GM21529 (cell line): ENCODE measurements at regions not wholly inside any gene's neighbourhood (a gene's known extent, or its start where the extent isn't known, plus 50 kb on each side); places are given as distances from the start of the nearest gene placed in this dataset.

ENCODE experiments used
- ATAC-seq: cut with Tn5 transposase; IDR thresholded peaks from one replicate; pipeline ENCODE4 v1.9.1; 2021; ENCODE audit not compliant: unreplicated experiment

DNA sequence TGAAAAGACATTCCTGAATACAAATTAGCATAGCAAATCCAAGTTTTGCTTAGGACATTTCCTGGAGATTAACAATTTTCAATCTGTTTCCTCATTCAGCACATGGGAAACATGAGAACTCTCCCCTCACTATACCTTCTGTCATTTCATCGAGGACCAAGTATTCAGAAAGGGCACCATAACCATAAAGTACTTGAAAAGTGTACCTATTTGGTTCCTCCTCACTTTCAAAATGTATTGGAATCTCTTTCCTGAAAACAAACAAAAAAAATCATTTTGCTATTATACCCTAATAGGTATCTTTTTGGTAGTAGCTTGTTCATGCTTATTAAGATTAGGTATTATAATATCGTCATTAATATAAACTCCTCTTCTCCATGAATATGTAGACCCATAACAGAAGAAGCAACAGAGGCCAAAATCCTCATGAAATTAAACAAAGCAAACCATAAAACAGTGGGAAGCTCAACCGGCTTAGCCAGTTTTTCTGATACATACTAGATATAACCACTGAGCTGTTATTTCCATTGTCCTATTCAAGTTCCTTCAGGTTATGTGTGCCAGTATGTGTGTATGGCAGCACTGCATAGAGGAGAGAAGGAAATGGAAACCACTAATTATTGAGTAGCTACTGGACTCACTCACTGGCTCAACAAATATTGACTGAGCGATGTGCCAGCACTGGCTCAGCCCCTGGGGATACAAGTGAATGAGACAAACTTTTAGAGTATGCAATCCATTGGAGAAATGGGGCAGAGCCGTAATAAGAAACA lies 274.0 kb downstream of the MAFB start:
- no peak for ATAC-seq

DNA sequence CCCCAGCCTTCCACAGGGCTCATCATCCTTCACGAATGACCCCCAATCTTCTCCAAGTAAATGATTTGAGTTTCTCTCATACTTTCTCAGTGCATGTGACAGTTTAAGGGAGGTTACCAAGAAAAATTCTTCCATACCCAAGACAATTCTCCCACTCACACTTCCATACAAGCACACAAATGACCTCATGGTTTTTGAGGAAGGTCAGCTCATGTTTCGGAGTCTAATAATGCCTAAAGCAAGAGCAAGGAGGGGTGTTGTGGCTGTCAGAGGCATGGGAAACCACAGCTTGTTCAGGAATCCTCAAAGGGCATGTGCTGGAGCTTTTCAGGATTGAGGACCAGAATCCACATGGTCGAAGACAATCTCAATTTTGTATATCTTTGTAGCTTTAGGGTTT lies 279.0 kb downstream of the MAFB start:
- ATAC-seq, result no peak

DNA sequence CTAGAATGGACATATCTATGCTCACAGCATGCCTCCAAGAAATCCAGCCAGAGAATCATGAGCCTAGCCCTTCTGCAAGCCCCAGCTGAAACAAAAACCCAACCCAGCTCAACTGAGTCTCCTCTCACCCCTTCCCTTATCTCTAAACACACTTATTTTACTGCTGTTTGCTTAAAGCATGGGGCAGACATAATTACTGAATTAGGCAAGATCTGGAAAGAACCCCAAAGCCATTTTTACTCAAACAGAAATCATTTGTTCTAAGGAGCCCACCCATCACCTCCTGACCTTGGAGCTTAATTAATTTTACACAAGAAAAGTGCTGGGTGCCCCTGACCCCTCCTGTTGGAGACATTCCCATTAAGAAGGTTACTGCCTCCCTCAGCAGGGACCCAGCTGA lies 291.6 kb downstream of the MAFB start:
- ATAC-seq, result no peak

DNA sequence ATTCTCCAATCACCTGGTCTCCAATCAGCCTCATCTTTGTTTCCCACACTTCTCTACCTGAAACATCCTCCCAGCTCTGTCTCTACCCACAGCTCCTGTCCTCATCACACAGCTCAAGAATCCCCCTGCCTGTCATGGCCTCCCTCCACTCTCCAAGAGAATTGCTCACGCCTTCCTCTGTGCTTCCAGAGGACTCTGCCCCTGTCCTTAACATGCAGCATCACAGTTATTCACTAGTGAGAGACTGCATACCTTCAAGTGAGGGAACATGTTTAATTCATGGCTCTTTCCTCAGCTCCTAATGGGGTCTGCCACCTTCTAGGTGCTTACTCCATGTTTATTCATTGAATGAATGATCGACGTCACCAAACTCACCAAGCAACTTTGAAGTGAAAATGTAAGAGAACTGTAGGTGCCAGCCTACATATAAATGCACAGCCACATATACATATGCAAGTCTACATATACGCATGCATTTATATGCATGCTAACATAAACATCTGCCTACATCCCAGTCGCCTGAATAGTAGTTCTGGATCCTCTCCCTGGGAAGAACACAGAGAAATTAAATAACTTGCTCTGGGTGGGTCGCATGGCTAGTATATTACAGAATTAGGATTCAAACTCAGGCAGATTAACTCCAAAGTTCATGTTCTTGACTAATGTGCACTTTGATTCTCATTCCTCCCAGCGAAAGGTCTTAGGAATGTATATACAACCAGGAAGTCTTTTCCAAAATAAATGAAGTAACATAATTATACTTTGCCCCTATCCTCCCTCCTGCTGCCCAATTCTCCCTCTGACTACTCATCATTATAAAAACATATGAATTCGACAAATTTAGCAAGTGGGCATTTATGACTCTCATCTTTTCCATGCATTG lies 295.6 kb downstream of the MAFB start:
- ATAC-seq, result no peak

DNA sequence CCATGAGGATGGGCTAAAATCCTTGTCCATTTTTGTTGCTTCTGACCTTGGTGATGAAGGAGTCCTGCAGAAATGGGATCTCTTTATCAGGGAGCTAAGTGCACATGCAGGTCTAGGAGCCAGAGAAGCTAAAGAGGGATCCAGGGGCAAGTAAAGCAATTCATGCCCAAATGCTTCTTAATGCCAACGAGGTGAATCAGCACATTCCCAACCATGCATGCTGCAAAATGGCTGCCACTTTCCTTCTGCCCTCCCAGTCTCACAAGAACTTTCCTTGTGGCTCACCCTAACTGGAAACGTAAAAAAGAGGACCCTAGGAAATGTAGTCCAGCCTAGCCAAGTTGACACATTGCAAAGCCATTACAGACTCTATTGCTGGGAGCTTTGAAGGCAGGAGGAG lies 298.4 kb downstream of the MAFB start:
- no peak for ATAC-seq

DNA sequence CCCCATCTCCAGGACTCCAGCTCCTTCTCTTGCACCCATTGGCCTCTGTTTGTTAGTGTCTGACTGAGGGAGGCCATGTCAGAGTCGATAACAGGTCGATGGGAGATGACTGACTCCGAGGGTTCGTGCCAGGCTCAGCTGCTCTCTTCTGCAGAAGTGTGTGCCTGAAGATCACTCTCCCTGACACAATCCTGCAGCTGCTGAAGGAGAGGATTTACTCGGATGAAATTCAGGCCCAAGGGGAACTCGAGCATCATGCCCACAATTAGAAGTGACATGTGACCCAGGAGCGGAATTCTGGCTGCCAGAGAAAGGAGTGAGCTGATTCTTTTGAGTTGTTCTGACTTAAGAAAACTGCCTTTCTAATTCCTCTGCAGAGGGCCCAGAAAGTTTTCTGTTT lies 318.2 kb downstream of the MAFB start:
- no peak for ATAC-seq

DNA sequence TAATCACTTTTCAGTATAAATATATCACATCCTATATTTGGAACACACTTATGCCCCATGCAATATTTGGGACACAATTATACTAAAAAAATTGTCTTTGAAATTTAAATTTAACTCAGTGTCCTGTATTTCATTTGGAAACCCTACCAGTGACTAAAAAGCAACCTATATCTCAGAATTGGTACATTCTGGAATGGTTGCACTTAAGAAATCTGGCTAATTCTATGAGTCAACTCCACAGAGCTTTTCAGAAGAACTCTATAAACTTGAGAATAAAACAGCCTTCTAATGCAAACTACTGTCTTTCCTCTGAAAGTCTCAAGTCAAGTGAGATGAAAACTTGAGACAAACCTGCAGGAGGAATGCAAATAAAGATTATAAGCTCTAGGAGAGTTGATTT lies 320.2 kb downstream of the MAFB start:
- no peak for ATAC-seq

DNA sequence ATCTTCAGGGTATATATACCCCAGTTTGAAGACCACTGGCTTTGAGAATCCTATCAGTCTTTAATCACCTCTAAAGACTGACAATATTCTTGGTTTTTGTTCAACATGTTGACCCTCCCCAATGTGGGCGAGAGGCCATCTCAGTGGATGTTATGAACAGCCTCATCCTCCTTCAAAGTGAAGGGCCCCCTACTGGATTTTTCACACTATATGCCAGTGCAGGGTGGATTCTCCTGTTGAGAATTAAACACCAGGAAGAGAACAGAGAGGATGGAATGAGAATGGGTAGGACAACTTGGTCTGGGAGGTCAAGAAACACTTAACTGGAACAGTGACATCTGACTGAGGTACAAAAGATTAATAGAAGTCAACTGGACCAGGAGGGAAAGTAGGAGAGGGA lies 327.1 kb downstream of the MAFB start:
- no peak for ATAC-seq

DNA sequence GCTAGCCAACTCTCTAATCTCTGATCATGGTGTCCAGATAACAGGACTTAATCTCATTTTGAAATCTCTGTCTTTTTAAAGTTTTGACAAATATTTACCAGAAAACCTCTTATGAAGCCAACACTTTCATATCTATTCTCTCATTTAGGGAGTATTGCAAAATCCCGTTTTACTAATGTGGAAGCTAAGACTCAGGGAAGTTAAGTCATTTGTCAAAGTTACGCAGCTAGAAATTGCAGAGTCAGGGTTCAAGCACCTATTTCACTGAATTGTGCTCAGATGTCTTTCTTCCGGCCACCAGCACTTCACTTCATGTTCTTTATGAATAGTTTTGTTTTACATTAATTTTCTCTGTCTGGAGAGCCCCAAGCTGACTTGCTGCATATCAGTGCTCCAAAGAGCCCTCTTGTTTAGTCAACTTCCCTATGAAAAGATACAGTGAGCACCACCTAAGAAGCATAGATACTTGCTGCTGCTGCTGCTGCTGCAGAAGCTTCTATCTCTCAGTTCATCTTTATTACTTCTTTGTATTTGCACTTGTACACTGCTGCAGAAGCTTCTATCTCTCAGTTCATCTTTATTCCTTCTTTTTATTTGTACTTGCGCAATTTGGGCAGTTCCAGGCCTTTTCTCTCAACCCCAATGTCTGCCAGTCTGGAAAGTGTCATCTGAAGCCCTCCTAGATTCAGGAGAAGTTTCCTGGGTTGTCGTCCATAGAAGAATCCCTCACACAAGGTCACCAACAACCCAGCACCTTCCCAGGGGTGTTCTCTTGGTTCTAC lies 329.7 kb downstream of the MAFB start:
- no peak for ATAC-seq

DNA sequence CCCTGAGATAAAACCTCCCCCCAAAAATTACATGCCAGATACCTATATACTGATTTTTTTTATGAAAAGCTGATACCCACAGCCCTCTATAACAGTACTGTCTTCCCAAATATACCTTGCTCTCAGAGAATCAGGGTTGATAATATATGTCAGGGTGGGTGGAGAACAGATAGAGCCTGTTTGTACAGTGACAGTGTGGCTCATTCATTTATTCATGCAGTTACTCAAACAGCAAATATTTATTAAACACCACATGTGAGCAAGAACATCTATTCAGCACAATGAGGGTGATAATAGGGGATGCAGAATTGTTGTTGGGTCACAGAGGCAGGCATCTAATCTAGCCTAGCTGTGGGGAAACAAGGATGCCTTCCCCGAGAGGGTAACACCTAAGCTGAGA lies 334.2 kb downstream of the MAFB start:
- no peak for ATAC-seq

DNA sequence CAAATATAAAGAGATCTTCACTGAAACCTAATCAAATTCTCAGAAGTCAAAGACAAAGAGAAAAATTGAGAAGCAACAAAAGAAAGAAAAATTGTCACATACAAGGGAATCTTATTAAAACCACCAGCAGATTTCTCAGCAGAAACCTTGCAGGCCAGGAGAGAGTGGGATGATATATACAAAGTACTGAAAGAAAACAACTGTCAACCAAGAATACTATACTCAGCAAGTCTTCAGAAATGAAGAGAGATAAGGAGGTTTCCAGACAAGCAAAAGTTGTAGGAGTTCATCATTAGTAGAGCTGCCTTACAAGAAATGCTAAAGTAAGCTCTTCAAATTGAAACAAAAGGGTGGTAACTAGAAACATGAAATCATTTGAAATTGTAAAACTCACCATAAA lies 345.6 kb downstream of the MAFB start:
- ATAC-seq, result no peak

DNA sequence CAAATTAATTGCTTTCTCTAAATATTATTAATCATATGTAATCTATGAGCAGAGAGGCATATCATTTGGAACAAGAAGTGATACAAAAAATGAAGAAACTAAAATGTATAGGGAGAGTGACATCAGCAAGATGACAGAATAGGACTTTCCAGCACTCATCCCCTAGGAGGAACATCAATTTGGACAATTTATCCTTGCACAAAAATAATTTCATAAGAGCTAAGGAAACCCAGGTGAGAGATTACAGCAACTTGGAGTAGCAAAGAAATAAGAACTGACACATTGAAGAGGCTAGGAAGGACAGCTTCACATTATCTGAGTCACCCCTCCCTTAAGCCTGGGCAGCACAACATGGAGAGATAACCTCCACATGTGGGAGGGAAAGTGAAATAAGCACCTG lies 347.5 kb downstream of the MAFB start:
- no peak for ATAC-seq

DNA sequence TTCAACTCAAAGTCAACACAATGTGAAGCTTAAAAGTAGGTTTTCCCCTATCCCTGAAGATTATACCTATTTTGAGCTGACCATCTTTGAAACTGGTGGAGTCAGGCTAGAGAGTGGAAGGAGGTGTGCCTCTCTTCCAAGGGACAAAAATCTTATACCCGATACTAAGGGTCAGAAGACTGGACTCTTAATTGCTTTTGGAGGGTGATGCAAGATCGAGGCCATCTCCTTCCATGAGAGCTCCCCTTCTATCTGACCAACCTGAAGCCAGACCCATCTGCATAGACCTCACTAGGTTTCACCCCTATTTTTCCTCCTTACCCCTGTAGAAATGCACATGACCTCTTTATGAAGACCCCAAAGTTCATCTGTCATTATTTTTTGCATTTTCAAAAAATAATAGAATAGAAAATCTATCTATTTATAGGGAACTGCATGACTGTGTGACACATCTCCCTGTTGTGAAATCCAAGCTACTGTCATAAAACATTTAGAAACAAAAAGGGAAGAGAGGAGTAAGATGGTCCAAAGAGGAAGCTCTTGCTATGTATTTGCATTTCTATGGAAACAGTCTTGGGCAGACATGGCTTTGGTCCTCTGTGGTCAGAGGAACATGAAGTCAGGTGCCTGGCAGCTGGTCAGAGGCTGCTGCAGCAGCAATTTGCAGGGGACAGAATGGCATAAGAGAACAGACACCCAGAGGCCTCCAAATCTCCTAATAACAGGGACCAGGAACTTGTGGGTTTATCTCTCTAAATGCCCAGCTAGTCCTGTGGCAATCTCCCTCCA lies 349.2 kb downstream of the MAFB start:
- no peak for ATAC-seq

DNA sequence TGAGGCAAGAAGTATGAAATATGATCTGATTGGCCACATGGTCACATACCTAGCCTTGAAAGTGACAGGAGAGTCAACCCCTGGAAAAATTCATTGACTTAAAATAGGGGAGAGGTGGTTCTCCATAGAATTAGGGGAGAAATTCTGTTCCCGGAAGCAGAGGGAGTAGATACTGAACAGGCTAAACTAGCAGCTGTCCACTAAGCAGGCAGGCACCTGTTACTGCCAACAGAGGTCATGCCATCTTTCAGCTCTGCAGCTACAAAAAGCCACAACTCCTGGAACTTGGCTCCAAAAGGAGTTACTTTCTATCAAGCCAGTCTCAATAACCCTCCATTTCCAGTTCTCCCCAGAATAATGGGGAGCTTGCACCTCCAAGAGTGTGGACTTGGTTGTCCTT lies 352.5 kb downstream of the MAFB start:
- ATAC-seq, result no peak

DNA sequence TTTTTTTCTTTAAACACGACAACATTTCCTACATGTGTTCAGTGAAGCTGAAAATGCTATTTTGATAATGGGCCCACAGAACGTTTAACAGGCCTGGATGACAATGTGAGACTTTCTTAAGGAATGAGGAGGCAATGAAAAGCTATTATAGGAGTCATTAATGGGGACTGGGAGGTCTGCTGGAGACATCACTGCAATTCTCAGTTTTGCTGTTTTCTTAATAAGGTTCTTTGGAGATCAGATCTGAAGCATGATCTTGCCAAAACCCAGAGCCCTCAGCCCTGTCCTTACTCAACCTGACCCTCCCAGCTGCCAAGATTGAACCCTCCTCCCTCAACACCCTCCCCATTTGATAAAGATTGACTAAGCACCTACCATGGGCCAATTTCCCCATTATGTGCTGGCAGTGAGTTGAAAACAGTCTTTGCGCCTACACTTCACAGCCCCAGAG lies 353.1 kb downstream of the MAFB start:
- no peak for ATAC-seq

DNA sequence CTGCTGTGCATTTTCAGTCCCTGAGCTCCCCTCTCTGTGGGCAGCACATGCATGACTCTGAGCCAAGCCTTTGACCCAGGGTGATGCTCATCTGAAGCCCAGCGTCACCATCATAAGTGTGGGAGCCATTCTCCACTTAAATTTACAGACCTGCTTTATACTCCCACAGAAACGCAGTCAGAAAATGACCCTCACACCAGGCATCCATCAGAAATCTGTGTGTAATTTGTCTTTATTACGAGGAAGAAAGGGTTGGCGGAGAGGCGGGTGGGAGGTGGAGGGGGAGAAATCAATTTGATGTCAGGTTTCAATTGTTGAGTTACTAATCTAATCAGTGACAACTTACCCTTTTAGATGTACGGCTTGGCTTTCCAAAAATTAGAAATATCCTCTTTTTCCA lies 353.6 kb downstream of the MAFB start:
- no peak for ATAC-seq

DNA sequence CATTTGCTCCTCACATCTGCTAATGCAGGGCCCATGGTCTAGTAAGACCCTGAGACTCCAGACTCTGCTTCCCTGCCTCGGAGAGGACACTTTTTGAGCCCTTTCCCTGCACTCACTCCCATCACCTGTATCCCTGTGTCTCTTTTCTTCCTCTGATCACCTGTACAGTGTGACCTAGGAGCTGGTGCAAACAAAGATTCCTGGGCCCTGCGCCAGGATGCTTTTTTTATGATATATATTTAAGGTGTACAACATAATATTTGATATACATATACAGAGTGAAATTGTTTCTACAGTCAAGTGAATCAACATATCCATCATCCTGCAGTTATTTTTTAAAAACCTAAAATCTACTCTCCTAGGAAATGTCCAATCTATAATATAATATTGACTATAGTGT lies 355.4 kb downstream of the MAFB start:
- ATAC-seq, result no peak

DNA sequence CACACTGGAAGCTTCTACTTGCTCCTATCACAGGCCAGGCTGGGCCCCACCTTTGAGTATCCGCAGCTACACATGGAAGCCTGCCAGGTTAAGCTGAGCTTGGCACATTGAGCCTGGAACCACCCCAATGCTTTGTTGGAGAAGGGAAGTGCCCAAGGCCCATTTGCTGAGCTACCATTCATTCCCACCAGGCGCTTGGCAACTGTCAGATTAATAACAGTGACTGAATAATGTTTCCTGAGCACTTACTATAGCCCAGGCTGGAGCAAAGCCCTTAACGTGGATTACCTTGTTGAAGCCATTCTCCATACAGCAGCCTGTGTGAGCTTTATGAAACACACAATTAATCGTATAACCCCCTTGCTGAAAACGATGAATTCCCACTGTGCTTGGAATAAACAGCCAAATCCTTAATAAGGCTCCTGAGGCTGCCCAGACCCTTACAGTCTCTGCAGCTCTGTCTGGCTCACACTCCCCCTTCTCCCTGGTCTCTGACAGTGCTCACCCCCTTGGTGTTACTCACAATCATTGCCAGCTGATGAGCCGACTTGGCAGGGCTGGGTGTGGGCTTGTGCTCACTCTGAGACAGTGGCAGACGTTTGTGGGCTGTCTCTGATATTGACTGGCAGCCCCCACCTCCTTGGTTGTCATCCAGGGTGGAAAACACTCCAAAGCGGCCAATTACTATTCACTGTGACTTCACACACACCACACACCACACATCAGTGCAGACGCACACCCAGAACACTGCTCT lies 357.1 kb downstream of the MAFB start:
- ATAC-seq, result no peak

DNA sequence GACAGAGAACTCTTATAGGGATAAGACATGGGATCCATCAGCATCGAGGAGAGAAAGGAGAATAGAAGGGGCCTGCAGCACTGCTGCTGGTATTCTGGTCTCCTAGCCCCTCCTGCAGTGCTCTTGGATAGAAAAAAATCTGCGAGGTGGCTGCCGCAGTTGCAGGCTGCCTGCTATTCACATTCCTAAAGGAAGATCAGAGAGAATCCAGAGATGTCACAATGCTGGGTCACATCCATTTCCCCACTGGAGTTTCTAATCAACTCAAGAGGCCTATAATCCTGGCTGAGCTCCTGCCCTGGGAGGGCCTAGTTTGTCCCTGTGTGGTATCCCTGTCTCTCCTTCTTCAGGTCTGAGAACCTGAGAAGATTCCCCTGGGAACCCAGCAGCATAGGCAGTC lies 357.8 kb downstream of the MAFB start:
- ATAC-seq, result no peak

DNA sequence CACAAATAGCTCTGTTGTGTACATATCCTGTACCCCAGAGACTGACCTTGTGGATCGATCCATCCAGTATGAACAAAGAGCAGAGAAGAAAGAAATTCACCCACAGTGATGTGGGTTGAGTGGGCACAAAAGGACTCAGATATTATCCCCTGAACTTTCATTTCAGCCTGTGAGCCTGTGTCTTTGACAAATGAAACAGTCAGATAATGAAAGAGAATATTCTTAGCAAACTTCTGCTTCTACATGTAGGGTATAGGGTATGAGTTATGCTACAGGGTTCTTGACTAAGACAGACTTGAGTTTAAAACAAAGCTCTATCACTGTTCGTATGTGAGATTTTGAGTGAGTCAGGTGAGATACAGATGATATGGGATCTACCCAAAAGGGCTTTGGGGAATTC lies 359.7 kb downstream of the MAFB start:
- no peak for ATAC-seq
